HL-60 (cell line): ENCODE measurements at regions not wholly inside any gene's neighbourhood (a gene's known extent, or its start where the extent isn't known, plus 50 kb on each side); places are given as distances from the start of the nearest gene placed in this dataset.

Experiments
- DNase-seq, 2 experiments: peaks; one replicate each; pipeline ENCODE4 v3.0.0-alpha.2; 2010 to 2020; ENCODE audit warnings: low read depth in 1 of 2, low spot score in 1 of 2
- H3K27ac ChIP-seq: fragments of 250-450 bp; sonication (Bioruptor Pico); replicated peaks from 2 replicates; pipeline ENCODE4 v1.5.1; 2020; ENCODE audit warnings: mild to moderate bottlenecking, moderate library complexity
- H3K27me3 ChIP-seq: fragments of 250-450 bp; sonication (Bioruptor Pico); 2 replicates; pipeline ENCODE4 v1.5.1; 2021; ENCODE audit warnings: mild to moderate bottlenecking, moderate library complexity; ENCODE audit not compliant: insufficient read depth, poor library complexity, severe bottlenecking
- H3K4me3 ChIP-seq: replicated peaks from 2 replicates; pipeline ENCODE4 v1.5.1; 2011; ENCODE audit warnings: mild to moderate bottlenecking, control low read depth, low read length; ENCODE audit not compliant: insufficient read depth
- CTCF ChIP-seq: IDR thresholded peaks from one replicate; pipeline ENCODE4 v1.5.1; 2011; ENCODE audit warnings: low read length, control low read depth, inconsistent platforms; ENCODE audit not compliant: insufficient read depth
- GABPA ChIP-seq: IDR thresholded peaks from 2 replicates; pipeline ENCODE4 v1.6.1; 2012; ENCODE audit warnings: low read depth
- POLR2AphosphoS5 ChIP-seq: IDR thresholded peaks from 2 replicates; pipeline ENCODE4 v1.6.1; 2012; ENCODE audit warnings: low read depth
- REST ChIP-seq: IDR thresholded peaks from 2 replicates; pipeline ENCODE4 v1.6.1; 2012; ENCODE audit warnings: low read depth; ENCODE audit not compliant: insufficient replicate concordance
- SPI1 ChIP-seq: IDR thresholded peaks from 2 replicates; pipeline ENCODE4 v1.6.1; 2012; ENCODE audit warnings: low read depth, mild to moderate bottlenecking, borderline replicate concordance

GRCh38 chr12:115160271-115161128, 476.5 kb upstream of the TBX3 start:
- Histone ChIP-seq H3K27ac (no peak overlapping the region), H3K27me3 (no peaks in the 10 kb centered on the region), H3K4me3 (no peak overlapping the region)
- DNase-seq, result no peak
- TF ChIP-seq SPI1, result no peak

GRCh38 chr12:115158816-115159215, 474.8 kb upstream of the TBX3 start:
- no peak for DNase-seq
- Histone ChIP-seq H3K27me3 (no peaks in the 10 kb centered on the region), H3K27ac (no peak overlapping the region), H3K4me3 (no peak overlapping the region)
- no peak for TF ChIP-seq REST
- no peak for TF ChIP-seq SPI1
- TF ChIP-seq POLR2AphosphoS5, result no peak
- no peak for TF ChIP-seq CTCF
- no peak for TF ChIP-seq GABPA

GRCh38 chr12:115155665-115156645, 472.0 kb upstream of the TBX3 start:
- H3K4me3 ChIP-seq, result no peak overlapping the region
- H3K27me3 ChIP-seq, result no peaks in the 10 kb centered on the region
- no peak for TF ChIP-seq CTCF
- no peak for TF ChIP-seq SPI1
- TF ChIP-seq GABPA, result no peak
- TF ChIP-seq POLR2AphosphoS5, result no peak
- no peak for TF ChIP-seq REST
- no peak for DNase-seq
- no peak overlapping the region for H3K27ac ChIP-seq

- TF ChIP-seq GABPA, result peak; percentile 72
- no peak for TF ChIP-seq REST
- Histone ChIP-seq H3K27me3 (no peaks in the 10 kb centered on the region), H3K27ac (no peak overlapping the region), H3K4me3 (no peak overlapping the region)
- no peak for DNase-seq
Measured at GRCh38 chr12:115149685-115150378, 465.9 kb upstream of the TBX3 start.
